Heart left ventricle (tissue), 13 donors: ENCODE measurements at regions not wholly inside any gene's neighbourhood (a gene's known extent, or its start where the extent isn't known, plus 50 kb on each side); places are given as distances from the start of the nearest gene placed in this dataset.

Experiments
- CTCF ChIP-seq, 12 donors: fragments of 200-600 bp; sonication (generic) in 4 of 12; IDR thresholded peaks; one replicate each; pipeline versions ENCODE4 v1.5.0 to v1.8.0; 2018 to 2022; ENCODE audit warnings: antibody characterized with exemption in 12 of 12, mild to moderate bottlenecking in 5 of 12
- POLR2A ChIP-seq, 2 donors: fragments of 450-650 bp; IDR thresholded peaks; one replicate each; pipeline ENCODE4 v1.6.1; 2017; ENCODE audit warnings: antibody characterized with exemption in 2 of 2, mild to moderate bottlenecking in 2 of 2, moderate library complexity in 2 of 2
- donor health status: ischemic (EF 13 %, LVEDD 7.1; RV severe dilation, severe dysfunction).
- donor health status: DM: no; HTN: yes; CAD: no.
- donor health status: DM: no; HTN: no; CAD: no.
- donor health status: ischemic (EF 25% LVEDD 6.9; RV normal size, moderate dysfunction).
- donor health status: ischemic (EF 25% LVEDD 5.7; RV mildly dilated, moderate dysfunction).
- donor health status: ischemic (EF 35%, LVEDD 5.7; RV mildly dilated, moderate dysfunction).
- donor health status: nonischemic (EF 11% LVEDD 7.7; RV severe dilation, severe dysfunction).
- donor health status: DM: yes; HTN: yes; CAD: no.
- donor health status: PGD.
- donor health status: ischemic (EF 29% LVEDD 5.4; RV normal size, mild dysfunction).
- donor health status: nonischemic (EF 23%, LVEDD 6.1; RV moderate dilation, normal function).

DNA sequence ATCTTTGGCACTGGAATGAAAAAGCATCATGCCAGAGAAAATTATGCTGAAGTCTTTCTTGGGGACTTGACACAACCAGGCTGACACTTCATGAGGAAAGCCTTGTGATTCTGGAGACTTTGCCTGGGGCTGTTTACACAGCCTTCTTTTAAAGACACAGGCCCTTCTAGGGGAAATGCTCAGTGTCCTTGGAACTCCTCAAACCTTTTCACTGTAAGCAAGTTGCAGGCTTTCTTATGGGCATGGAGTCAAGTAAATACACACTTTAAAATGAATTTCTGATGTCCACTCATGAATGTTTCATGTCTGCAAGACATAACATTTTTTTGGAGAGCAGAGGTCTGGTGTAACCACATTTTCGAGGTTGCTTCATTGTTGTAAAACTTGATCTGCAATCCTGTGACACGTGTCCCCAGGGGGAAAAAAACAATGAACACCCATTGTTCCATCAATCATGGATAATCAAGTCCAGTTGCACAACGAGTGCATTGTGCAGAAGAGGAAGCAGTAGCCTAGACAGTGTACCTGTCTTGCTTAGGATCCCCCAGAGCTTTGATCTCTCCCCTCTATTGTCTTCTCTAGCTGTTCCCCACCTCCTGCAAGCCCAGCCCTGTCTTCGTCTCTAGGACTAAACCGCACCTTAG, 155.1 kb upstream of the PRICKLE1 start:
- TF ChIP-seq CTCF (IDR thresholded peaks at IDR 0.05): no peak
- TF ChIP-seq POLR2A (IDR thresholded peaks at IDR 0.05): no peak
